ENCODE measurements at regions not wholly inside any gene's neighbourhood (a gene's known extent, or its start where the extent isn't known, plus 50 kb on each side); places are given as distances from the start of the nearest gene placed in this dataset.

DNA sequence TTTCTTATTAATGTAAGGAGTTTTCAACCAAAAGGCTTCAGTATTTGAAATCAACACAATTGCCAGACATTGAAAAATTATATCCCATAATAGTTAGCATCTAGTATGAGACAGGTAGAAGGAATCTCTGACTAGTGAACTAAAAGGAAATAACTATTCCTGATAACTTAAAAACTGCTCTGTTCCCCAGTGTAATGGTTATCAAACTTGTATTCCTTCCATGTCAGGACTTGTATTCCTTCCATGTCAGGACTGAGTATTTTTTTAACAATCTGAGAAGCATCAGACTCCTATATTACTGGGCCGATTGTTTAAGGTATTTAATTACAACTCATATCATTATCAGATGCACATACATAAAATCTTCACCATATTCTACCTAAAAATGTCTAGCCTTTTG lies 238.5 kb downstream of the HNMT start:
- DNase-seq: no peak
- Histone ChIP-seq H3K9me3 (no peaks in the 10 kb centered on the region), H3K36me3 (no peaks in the 10 kb centered on the region), H3K27ac (no peak overlapping the region), H3K4me1 (no peaks in the 10 kb centered on the region), H3K4me3 (no peak overlapping the region), H3K27me3 (no peaks in the 10 kb centered on the region)
- WGBS, 2 donors (ENCODE audit: low coverage in 1 of 2): 83 to 86% methylated on average over 1 of the region's 1 CpG
- in situ Hi-C loops (cut with MboI; ENCODE audit: low pct_ligation_motif_present in 1 of 4, low pct_unique_long_range_greater_than_20kb in 1 of 4, low sequenced_read_pairs in 3 of 4) (no loop called here), intact Hi-C loops (cut with DNase I; ENCODE audit: low total_unique reads) (no loop called here)
- no peak for TF ChIP-seq POLR2A (IDR thresholded peaks at IDR 0.05)

DNA sequence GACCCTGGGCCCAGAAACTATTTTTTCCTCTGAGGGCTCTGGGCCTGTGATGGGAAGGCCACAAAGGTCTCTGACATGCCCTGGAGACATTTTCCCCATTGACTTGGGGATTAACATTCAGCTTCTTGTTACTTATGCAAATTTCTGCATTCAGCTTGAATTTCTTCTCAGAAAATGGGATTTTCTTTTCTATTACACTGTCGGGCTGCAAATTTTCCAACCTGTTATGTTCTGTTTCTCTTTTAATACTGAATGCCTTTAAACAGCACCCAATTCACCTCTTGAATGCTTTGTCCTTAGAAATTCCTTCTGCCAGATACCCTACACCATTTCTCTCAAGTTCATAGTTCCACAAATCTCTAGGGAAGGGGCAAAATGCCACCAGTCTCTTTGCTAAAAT lies 241.0 kb downstream of the HNMT start:
- no peak overlapping the region for H3K27ac ChIP-seq
- H3K4me3 ChIP-seq: no peak overlapping the region
- in situ Hi-C loops (cut with MboI; ENCODE audit: low pct_ligation_motif_present in 1 of 4, low pct_unique_long_range_greater_than_20kb in 1 of 4, low sequenced_read_pairs in 3 of 4) (no loop called here), intact Hi-C loops (cut with DNase I; ENCODE audit: low total_unique reads) (no loop called here)
- no peaks in the 10 kb centered on the region for H3K27me3 ChIP-seq
- WGBS, 2 donors (ENCODE audit: low coverage in 1 of 2): 88 to 100% methylated on average over 1 of the region's 1 CpG
- H3K36me3 ChIP-seq: no peaks in the 10 kb centered on the region
- TF ChIP-seq POLR2AphosphoS5 (IDR thresholded peaks at IDR 0.05): no peak
- TF ChIP-seq EP300 (IDR thresholded peaks at IDR 0.05; ENCODE audit: low read depth): no peak
- TF ChIP-seq, protein P1, sequence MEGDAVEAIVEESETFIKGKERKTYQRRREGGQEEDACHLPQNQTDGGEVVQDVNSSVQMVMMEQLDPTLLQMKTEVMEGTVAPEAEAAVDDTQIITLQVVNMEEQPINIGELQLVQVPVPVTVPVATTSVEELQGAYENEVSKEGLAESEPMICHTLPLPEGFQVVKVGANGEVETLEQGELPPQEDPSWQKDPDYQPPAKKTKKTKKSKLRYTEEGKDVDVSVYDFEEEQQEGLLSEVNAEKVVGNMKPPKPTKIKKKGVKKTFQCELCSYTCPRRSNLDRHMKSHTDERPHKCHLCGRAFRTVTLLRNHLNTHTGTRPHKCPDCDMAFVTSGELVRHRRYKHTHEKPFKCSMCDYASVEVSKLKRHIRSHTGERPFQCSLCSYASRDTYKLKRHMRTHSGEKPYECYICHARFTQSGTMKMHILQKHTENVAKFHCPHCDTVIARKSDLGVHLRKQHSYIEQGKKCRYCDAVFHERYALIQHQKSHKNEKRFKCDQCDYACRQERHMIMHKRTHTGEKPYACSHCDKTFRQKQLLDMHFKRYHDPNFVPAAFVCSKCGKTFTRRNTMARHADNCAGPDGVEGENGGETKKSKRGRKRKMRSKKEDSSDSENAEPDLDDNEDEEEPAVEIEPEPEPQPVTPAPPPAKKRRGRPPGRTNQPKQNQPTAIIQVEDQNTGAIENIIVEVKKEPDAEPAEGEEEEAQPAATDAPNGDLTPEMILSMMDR (IDR thresholded peaks at IDR 0.05): no peak
- no peak for TF ChIP-seq POLR2A (IDR thresholded peaks at IDR 0.05)
- H3K4me1 ChIP-seq: no peaks in the 10 kb centered on the region
- DNase-seq: no peak
- no peaks in the 10 kb centered on the region for H3K9me3 ChIP-seq

DNA sequence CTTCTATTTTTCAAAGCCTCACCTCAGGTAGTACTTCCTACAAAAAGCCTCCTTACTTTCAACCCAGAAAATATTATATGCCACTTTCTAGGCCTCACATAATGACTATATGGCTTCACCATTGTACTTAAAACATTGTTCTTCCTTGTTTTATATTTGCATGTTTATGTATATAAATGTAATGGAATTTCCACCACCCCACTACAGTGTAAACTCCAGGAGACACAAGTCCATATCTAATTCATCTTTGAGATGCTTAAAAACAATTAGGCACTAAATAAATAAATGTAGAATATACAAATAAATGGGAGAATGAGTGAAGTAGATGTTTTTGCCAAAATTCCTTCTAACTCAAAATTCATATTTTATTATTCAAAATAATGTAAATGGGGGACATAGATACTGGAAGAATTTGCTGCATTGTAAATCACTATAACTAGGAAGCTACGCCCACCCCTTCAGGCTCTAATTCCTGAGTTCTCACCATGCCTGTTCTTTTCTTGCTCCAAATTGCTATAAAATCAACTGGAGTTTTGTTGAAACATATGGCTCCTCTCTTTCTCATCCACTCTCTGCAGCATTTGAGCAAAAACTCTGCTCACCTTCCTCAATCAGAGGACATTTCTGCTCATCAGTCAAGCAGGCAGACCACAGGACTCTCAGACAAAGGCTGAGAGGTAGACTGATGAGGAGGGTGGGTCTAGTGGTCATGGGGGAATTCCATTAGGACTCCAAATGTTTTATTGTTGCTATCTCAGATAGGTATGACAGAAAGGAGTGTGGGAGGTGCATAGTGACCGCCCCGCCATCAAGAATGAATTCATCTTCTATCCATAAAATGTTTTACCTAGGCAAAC lies 243.0 kb downstream of the HNMT start:
- Histone ChIP-seq H3K4me1 (no peaks in the 10 kb centered on the region), H3K27me3 (no peaks in the 10 kb centered on the region), H3K4me3 (no peak overlapping the region), H3K36me3 (no peaks in the 10 kb centered on the region), H3K9me3 (no peaks in the 10 kb centered on the region), H3K27ac (no peak overlapping the region)
- intact Hi-C loops (cut with DNase I; ENCODE audit: low total_unique reads): no loop called here
- WGBS, 2 donors (ENCODE audit: low coverage in 1 of 2): 96 to 100% methylated on average over 3 of the region's 3 CpGs
- TF ChIP-seq, protein P1 (IDR thresholded peaks at IDR 0.05): no peak
- TF ChIP-seq POLR2AphosphoS5 (IDR thresholded peaks at IDR 0.05) (no peak), POLR2A (IDR thresholded peaks at IDR 0.05) (no peak), EP300 (IDR thresholded peaks at IDR 0.05; ENCODE audit: low read depth) (no peak)
- in situ Hi-C loops (cut with MboI; ENCODE audit: low pct_ligation_motif_present in 1 of 4, low pct_unique_long_range_greater_than_20kb in 1 of 4, low sequenced_read_pairs in 3 of 4): no loop called here
- no peak for DNase-seq

DNA sequence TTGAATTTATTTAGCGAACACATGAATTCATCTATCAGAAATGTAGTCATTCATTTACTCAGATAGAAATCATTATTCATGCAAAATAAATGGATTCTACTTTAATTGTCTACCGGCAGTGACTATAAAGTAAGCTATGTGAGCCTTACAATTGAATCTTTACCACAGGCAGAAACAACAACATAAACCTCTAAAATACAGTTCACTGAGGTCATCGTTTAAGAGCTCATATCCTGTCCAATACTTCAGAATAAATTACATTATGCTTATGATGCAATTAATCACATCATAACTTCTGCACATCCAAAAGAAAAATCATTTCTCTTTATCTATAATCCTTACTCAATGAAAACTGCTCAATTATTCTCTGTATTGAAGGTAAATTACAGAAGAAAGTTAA lies 244.7 kb downstream of the HNMT start:
- TF ChIP-seq POLR2A (IDR thresholded peaks at IDR 0.05) (no peak), EP300 (IDR thresholded peaks at IDR 0.05; ENCODE audit: low read depth) (no peak), POLR2AphosphoS5 (IDR thresholded peaks at IDR 0.05) (no peak)
- TF ChIP-seq, protein P1 (IDR thresholded peaks at IDR 0.05): no peak
- H3K4me3 ChIP-seq: no peak overlapping the region
- H3K27ac ChIP-seq: no peak overlapping the region
- H3K4me1 ChIP-seq: no peaks in the 10 kb centered on the region
- intact Hi-C loops (cut with DNase I; ENCODE audit: low total_unique reads): no loop called here
- no peaks in the 10 kb centered on the region for H3K36me3 ChIP-seq
- DNase-seq: no peak
- 75 to 79% methylated on average over 3 of the region's 3 CpGs for WGBS, 2 donors (ENCODE audit: low coverage in 1 of 2)
- in situ Hi-C loops (cut with MboI; ENCODE audit: low pct_ligation_motif_present in 1 of 4, low pct_unique_long_range_greater_than_20kb in 1 of 4, low sequenced_read_pairs in 3 of 4): no loop called here
- no peaks in the 10 kb centered on the region for H3K27me3 ChIP-seq
- no peaks in the 10 kb centered on the region for H3K9me3 ChIP-seq

Data from transverse colon (tissue), 4 donors.